HCT116 (cell line): ENCODE measurements at regions not wholly inside any gene's neighbourhood (a gene's known extent, or its start where the extent isn't known, plus 50 kb on each side); places are given as distances from the start of the nearest gene placed in this dataset.

Experiments
- ATAC-seq: fragments of 200-7000 bp; cut with Tn5 transposase; 2 replicates; pipeline ENCODE4 v1.9.1; 2020; ENCODE audit warnings: mild to moderate bottlenecking, moderate library complexity
- BruUV-seq: library from RNA; stranded (reverse); fragments of 400-500 nt; replicated peaks from 2 replicates; lab custom pipeline; 2021; lab: Mats Ljungman, UMichigan
- CTCF ChIA-PET: fragments of 300-600 bp; sonication (Branson Sonifier 250); formaldehyde crosslinking; loops from one replicate; lab custom pipeline; 2021; ENCODE audit warnings: antibody characterized with exemption; lab: Charles Lee
- POLR2A ChIA-PET: fragments of 300-600, 350-600 bp; sonication (Branson Sonifier 250); formaldehyde crosslinking; loops from one replicate; lab custom pipeline; 2021; ENCODE audit warnings: antibody characterized with exemption; lab: Charles Lee
- RAD21 ChIA-PET, 2 experiments: fragments of 300-600 bp; sonication (Branson Sonifier 250); formaldehyde crosslinking; loops; one replicate each; lab custom pipeline; 2023; ENCODE audit warnings: low total read pairs in 2 of 2; ENCODE audit not compliant: uncharacterized antibody in 2 of 2, unreplicated experiment in 2 of 2, low non-redundant PET in 1 of 2; lab: Charles Lee
- DNase-seq: peaks from one replicate; pipeline ENCODE4 v3.0.0-alpha.2; 2010; ENCODE audit warnings: low read depth, low spot score
- H2AFZ ChIP-seq: fragments of 200-600 bp; shearing (Covaris generic), sonication (generic); 2 replicates; pipeline ENCODE4 v1.6.1; 2017; ENCODE audit warnings: low read depth, mixed run types, mixed read lengths, antibody characterized with exemption, low read length; ENCODE audit not compliant: poor library complexity, severe bottlenecking
- H3K27ac ChIP-seq: 2 replicates; pipeline ENCODE4 v1.5.1; 2012; ENCODE audit warnings: low read depth, low read length
- H3K27me3 ChIP-seq: fragments of 200-600 bp; sonication (generic); 2 replicates; pipeline ENCODE4 v1.6.1; 2016; ENCODE audit warnings: mixed run types, low read length, mixed read lengths; ENCODE audit not compliant: insufficient read depth
- H3K36me3 ChIP-seq, 2 experiments: fragments of 200-500 bp in 1 of 2; fragments of 200-600 bp in 1 of 2; sonication (Bioruptor generic) in 1 of 2; sonication (generic) in 1 of 2; 2 replicates each; pipeline versions ENCODE4 v1.5.1 to v1.6.1; 2014 to 2016; ENCODE audit warnings: low read length in 2 of 2, inconsistent platforms in 1 of 2, mixed read lengths in 1 of 2, mixed run types in 1 of 2; ENCODE audit not compliant: insufficient read depth in 2 of 2, control insufficient read depth in 1 of 2
- H3K4me1 ChIP-seq, 2 experiments: fragments of 200-600 bp in 1 of 2; sonication (generic) in 1 of 2; 2 replicates each; pipeline versions ENCODE4 v1.5.1 to v1.6.1; 2012 to 2017; ENCODE audit warnings: low read length in 2 of 2, inconsistent platforms in 1 of 2, mild to moderate bottlenecking in 1 of 2, mixed read lengths in 1 of 2, mixed run types in 1 of 2, moderate library complexity in 1 of 2; ENCODE audit not compliant: insufficient read depth in 2 of 2, control insufficient read depth in 1 of 2
- H3K4me2 ChIP-seq: fragments of 200-600 bp; sonication (generic); 2 replicates; pipeline ENCODE4 v1.6.1; 2017; ENCODE audit warnings: mixed run types, low read length, mixed read lengths
- H3K4me3 ChIP-seq, 2 experiments: fragments of 200-600 bp in 1 of 2; sonication (generic) in 1 of 2; replicated peaks in 1 of 2; 2 replicates each; pipeline ENCODE4 v1.5.1; 2011 to 2016; ENCODE audit warnings: low read length in 2 of 2, control low read depth in 1 of 2, low read depth in 1 of 2, mild to moderate bottlenecking in 1 of 2, mixed read lengths in 1 of 2, mixed run types in 1 of 2
- H3K79me2 ChIP-seq: fragments of 200-600 bp; sonication (generic); 2 replicates; pipeline ENCODE4 v1.6.1; 2017; ENCODE audit warnings: mild to moderate bottlenecking, mixed run types, low read length, moderate library complexity, mixed read lengths; ENCODE audit not compliant: insufficient read depth
- H3K9ac ChIP-seq: fragments of 200-600 bp; sonication (generic); 2 replicates; pipeline ENCODE4 v1.6.1; 2016; ENCODE audit warnings: low read length, mixed read lengths
- H3K9me2 ChIP-seq: fragments of 200-600 bp; sonication (generic), shearing (Covaris generic); 2 replicates; pipeline ENCODE4 v1.6.1; 2017; ENCODE audit warnings: mixed run types, mild to moderate bottlenecking, moderate library complexity; ENCODE audit not compliant: insufficient read depth
- H3K9me3 ChIP-seq, 2 experiments: fragments of 200-500 bp in 1 of 2; fragments of 200-600 bp in 1 of 2; sonication (Bioruptor generic) in 1 of 2; sonication (generic) in 1 of 2; 2 replicates each; pipeline ENCODE4 v1.6.1; 2014 to 2017; ENCODE audit warnings: low read length in 2 of 2, mixed read lengths in 2 of 2, inconsistent platforms in 1 of 2, low read depth in 1 of 2, mild to moderate bottlenecking in 1 of 2, mixed run types in 1 of 2, moderate library complexity in 1 of 2; ENCODE audit not compliant: control insufficient read depth in 1 of 2, insufficient read depth in 1 of 2
- H4K20me1 ChIP-seq: fragments of 200-600 bp; sonication (generic), shearing (Covaris generic); 2 replicates; pipeline ENCODE4 v1.6.1; 2017; ENCODE audit warnings: mixed run types, mild to moderate bottlenecking, moderate library complexity; ENCODE audit not compliant: insufficient read depth
- ATF3 ChIP-seq: IDR thresholded peaks from 2 replicates; pipeline ENCODE4 v1.6.1; 2012
- CEBPB ChIP-seq: IDR thresholded peaks from 2 replicates; pipeline ENCODE4 v1.6.1; 2012; ENCODE audit warnings: low read depth
- CTCF ChIP-seq, 3 experiments: fragments of 200-600 bp in 1 of 3; sonication (generic) in 1 of 3; IDR thresholded peaks in 2 of 3; conservative IDR thresholded peaks in 1 of 3; 2 replicates each; pipeline ENCODE4 v1.5.1; 2012 to 2017; ENCODE audit warnings: low read depth in 2 of 3, low read length in 2 of 3, antibody characterized with exemption in 1 of 3, borderline replicate concordance in 1 of 3, control low read depth in 1 of 3, mild to moderate bottlenecking in 1 of 3, mixed read lengths in 1 of 3, mixed run types in 1 of 3, moderate library complexity in 1 of 3; ENCODE audit not compliant: insufficient read depth in 1 of 3
- EGR1 ChIP-seq: IDR thresholded peaks from 2 replicates; pipeline ENCODE4 v1.6.1; 2012; ENCODE audit warnings: low read depth
- FOSL1 ChIP-seq: IDR thresholded peaks from 2 replicates; pipeline ENCODE4 v1.6.1; 2012; ENCODE audit warnings: low read depth
- JUND ChIP-seq: IDR thresholded peaks from 2 replicates; pipeline ENCODE4 v1.6.1; 2012
- MAX ChIP-seq: IDR thresholded peaks from 2 replicates; pipeline ENCODE4 v1.6.1; 2012
- POLR2A ChIP-seq: IDR thresholded peaks from 2 replicates; pipeline ENCODE4 v1.7.0; 2011; ENCODE audit warnings: borderline replicate concordance; ENCODE audit not compliant: insufficient read depth, insufficient read length; ENCODE audit errors: extremely low read depth
- POLR2AphosphoS5 ChIP-seq: IDR thresholded peaks from 2 replicates; pipeline ENCODE4 v1.6.1; 2011; ENCODE audit warnings: mild to moderate bottlenecking, low read depth, low read length, moderate library complexity
- RAD21 ChIP-seq: IDR thresholded peaks from 2 replicates; pipeline ENCODE4 v1.6.1; 2012; ENCODE audit warnings: low read depth, mild to moderate bottlenecking
- SIN3A ChIP-seq: IDR thresholded peaks from 2 replicates; pipeline ENCODE4 v1.6.1; 2012; ENCODE audit warnings: low read depth
- SRF ChIP-seq: IDR thresholded peaks from 2 replicates; pipeline ENCODE4 v1.6.1; 2012; ENCODE audit warnings: low read depth
- YY1 ChIP-seq: IDR thresholded peaks from 2 replicates; pipeline ENCODE4 v1.6.1; 2011; ENCODE audit warnings: low read length, low read depth, moderate library complexity, mild to moderate bottlenecking; ENCODE audit not compliant: insufficient replicate concordance; ENCODE audit errors: extremely low read depth
- ZBTB33 ChIP-seq: IDR thresholded peaks from 2 replicates; pipeline ENCODE4 v1.6.1; 2011; ENCODE audit warnings: mild to moderate bottlenecking, low read length, moderate library complexity; ENCODE audit not compliant: insufficient replicate concordance; ENCODE audit errors: extremely low read depth
- intact Hi-C: fragments of 100-400 bp; cut with micrococcal nuclease; formaldehyde crosslinking; loops from 2 replicates; pipeline ENCODE4 v1.10.0; 2022

- intact Hi-C loops = no loop called here
- Histone ChIP-seq H3K4me1 (no peaks in the 10 kb centered on the region), H3K9me3 (no peaks in the 10 kb centered on the region), H2AFZ (no peak overlapping the region), H4K20me1 (no peaks in the 10 kb centered on the region), H3K27ac (no peak overlapping the region), H3K4me2 (no peak overlapping the region), H3K9me2 (no peaks in the 10 kb centered on the region), H3K27me3 (no peaks in the 10 kb centered on the region), H3K4me3 (no peak overlapping the region), H3K79me2 (no peaks in the 10 kb centered on the region), H3K9ac (no peak overlapping the region), H3K36me3 (no peaks in the 10 kb centered on the region)
- ATAC-seq (no peak), DNase-seq (no peak)
- ChIA-PET RAD21 (no interaction called here), CTCF (no interaction called here), POLR2A (no interaction called here)
- TF ChIP-seq JUND (no peak), EGR1 (no peak)
- BruUV-seq = no TSS peak
Observed at GRCh38 chr15:62492900-62493299, 327.8 kb upstream of the C2CD4B start.

- H3K9me2 ChIP-seq = no peaks in the 10 kb centered on the region
- H4K20me1 ChIP-seq = no peaks in the 10 kb centered on the region
- POLR2A ChIA-PET = no interaction called here
- TF ChIP-seq POLR2A = no peak
- no peak for TF ChIP-seq CEBPB
- no peak for TF ChIP-seq ZBTB33
- no peak for TF ChIP-seq MAX
- no peak for TF ChIP-seq FOSL1
- TF ChIP-seq RAD21 = no peak
- no peak for TF ChIP-seq CTCF (IDR thresholded peaks at IDR 0.05 in 2 of 3, conservative IDR thresholded peaks at IDR 0.05 in 1 of 3; ENCODE audit: borderline replicate concordance in 1 of 3, insufficient read depth in 1 of 3, low read depth in 2 of 3, low read length in 2 of 3)
- TF ChIP-seq POLR2AphosphoS5 = no peak
- TF ChIP-seq SIN3A = no peak
- TF ChIP-seq YY1 = no peak
- no peak for TF ChIP-seq JUND
- TF ChIP-seq SRF = no peak
- no peak for TF ChIP-seq ATF3
- no peaks in the 10 kb centered on the region for H3K4me1 ChIP-seq
- H3K36me3 ChIP-seq = no peaks in the 10 kb centered on the region
- BruUV-seq = no TSS peak
- intact Hi-C loops = no loop called here
- H3K27me3 ChIP-seq = no peaks in the 10 kb centered on the region
- RAD21 ChIA-PET = no interaction called here
- no peak for ATAC-seq
- H3K4me3 ChIP-seq = no peak overlapping the region
- DNase-seq = no peak
- H3K9ac ChIP-seq = no peak overlapping the region
- no peak overlapping the region for H3K27ac ChIP-seq
- H3K9me3 ChIP-seq = no peaks in the 10 kb centered on the region
- CTCF ChIA-PET = no interaction called here
- H3K79me2 ChIP-seq = no peaks in the 10 kb centered on the region
- H2AFZ ChIP-seq = no peak overlapping the region
- H3K4me2 ChIP-seq = no peak overlapping the region
Observed at GRCh38 chr15:62494197-62494596, 329.1 kb upstream of the C2CD4B start.
